AG09319 (cell line): ENCODE measurements at regions not wholly inside any gene's neighbourhood (a gene's known extent, or its start where the extent isn't known, plus 50 kb on each side); places are given as distances from the start of the nearest gene placed in this dataset.

ENCODE experiments used
- DNase-seq: peaks from one replicate; pipeline ENCODE4 v3.0.0-alpha.2; 2010; ENCODE audit warnings: low read depth; ENCODE audit errors: extremely low read depth
- TF ChIP-seq, protein P1 (sequence below): IDR thresholded peaks from 2 replicates; pipeline ENCODE4 v1.5.1; 2011; ENCODE audit warnings: low read depth, mild to moderate bottlenecking, inconsistent platforms, low read length, moderate library complexity

DNA sequence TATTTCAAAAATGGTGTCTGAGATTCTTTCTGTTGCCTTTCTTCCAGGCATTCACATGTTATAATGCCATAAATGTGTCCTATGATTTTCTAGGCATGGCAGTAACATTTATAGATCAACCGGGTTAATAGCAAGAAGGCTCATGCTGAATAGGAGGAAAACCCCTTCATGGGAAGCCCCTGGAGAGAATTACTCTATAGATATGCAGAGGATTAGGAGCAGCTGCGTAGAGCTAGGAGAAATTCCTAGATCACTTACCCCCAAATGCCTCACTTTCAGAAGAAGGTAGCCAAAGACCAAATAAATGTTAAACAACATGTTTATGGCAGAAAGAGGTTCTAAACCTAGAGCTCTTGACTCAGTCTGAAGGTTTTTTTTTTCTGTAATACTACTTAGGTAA lies 153.4 kb upstream of the CTNNA2 start:
- TF ChIP-seq, protein P1, sequence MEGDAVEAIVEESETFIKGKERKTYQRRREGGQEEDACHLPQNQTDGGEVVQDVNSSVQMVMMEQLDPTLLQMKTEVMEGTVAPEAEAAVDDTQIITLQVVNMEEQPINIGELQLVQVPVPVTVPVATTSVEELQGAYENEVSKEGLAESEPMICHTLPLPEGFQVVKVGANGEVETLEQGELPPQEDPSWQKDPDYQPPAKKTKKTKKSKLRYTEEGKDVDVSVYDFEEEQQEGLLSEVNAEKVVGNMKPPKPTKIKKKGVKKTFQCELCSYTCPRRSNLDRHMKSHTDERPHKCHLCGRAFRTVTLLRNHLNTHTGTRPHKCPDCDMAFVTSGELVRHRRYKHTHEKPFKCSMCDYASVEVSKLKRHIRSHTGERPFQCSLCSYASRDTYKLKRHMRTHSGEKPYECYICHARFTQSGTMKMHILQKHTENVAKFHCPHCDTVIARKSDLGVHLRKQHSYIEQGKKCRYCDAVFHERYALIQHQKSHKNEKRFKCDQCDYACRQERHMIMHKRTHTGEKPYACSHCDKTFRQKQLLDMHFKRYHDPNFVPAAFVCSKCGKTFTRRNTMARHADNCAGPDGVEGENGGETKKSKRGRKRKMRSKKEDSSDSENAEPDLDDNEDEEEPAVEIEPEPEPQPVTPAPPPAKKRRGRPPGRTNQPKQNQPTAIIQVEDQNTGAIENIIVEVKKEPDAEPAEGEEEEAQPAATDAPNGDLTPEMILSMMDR = no peak
- DNase-seq = no peak

DNA sequence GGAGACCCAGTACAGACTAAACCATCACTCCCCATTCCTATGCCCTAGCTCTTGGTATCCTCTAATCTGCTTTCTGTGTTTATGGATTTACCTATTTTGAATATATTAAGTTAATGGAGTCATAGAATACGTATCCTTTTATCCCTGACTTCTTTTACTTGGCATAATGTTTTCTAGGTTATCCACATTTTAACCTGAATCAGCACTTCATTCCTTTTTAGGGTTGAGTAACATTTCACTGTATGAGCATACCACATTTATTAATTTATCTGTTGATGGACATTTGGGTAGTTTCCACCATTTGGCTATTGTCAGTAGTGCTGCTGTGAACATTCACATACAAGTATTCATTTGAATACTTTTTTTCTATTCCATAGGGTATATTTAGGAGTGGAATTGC lies 157.3 kb upstream of the CTNNA2 start:
- TF ChIP-seq, protein P1 = no peak

DNA sequence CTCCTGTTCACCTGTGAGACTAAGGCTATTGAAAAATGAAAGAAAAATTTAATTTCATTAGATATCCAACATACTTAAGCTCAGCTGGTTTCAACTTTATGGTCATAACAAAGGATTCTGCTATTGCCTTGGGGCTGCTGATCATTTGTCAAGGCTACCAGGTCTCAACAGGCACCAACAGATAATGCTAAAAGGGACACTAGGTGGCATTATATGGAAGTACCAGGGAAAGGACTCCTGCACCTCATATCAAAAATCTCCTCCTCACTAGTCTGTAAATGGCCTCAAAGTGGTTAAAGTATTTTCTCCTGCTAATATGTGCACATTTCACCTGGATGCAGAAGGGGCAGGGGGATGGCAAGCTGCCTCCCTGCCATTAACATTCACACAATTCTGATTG lies 167.9 kb upstream of the REG3A start:
- TF ChIP-seq, protein P1 = no peak
- DNase-seq = no peak

More for the DNA sequence above, 157.3 kb upstream of the CTNNA2 start:
- no peak for DNase-seq

DNA sequence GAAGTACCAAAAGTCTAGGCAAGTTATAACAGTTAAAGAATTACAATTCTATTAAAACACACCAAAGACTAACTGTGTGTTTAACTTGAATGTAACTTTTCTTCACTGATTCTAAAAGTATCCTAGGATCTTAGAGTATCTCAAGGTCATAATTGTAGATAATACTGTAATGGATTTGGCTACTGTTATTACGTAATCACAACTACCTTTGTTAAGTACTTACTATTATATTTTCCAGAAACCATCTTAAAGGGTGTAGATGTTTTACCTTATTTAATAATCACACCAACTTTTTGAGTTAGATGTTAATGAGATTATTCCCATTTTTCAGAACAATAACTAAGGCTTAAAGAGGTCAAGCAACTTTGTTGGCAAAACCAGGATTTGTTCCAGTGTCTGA lies 161.3 kb upstream of the REG3A start:
- TF ChIP-seq, protein P1 = no peak
- no peak for DNase-seq

DNA sequence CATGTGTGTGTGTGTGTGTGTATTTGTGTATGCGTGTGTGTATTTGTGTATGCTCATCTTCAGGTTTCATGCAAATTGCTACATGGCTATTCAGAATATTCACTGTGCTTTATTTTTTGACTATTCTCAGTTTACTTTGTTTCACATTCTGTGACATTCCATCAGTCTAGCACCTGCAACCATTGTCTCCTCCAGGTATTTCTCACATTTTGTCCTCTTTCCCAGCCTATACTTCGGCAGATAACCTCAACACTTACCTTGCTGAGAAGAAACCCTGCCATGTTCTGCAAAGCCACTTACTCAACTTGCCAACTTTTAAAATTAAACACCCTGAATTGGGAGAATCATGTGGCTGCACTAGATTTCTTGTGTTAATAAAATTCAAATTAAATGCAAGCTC lies 135.4 kb upstream of the REG3A start:
- no peak for DNase-seq
- TF ChIP-seq, protein P1 = no peak

DNA sequence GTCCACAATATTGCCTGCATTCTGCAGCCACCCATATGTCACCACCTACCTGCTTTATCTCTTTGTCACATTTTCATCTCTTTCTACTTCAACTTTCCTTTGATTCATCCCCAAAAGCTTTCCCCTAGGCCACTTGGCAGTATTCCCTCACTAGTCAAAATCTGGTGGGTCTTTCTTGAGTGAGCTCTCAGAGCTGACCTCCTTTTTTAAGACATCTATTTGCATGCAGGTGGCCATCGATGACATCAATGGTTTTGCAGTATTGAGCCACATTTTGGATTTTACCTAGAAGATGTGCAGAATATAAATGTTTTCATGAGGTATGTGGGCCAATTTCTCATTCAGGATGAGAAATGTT lies 133.4 kb upstream of the REG3A start:
- no peak for DNase-seq
- TF ChIP-seq, protein P1 = no peak

DNA sequence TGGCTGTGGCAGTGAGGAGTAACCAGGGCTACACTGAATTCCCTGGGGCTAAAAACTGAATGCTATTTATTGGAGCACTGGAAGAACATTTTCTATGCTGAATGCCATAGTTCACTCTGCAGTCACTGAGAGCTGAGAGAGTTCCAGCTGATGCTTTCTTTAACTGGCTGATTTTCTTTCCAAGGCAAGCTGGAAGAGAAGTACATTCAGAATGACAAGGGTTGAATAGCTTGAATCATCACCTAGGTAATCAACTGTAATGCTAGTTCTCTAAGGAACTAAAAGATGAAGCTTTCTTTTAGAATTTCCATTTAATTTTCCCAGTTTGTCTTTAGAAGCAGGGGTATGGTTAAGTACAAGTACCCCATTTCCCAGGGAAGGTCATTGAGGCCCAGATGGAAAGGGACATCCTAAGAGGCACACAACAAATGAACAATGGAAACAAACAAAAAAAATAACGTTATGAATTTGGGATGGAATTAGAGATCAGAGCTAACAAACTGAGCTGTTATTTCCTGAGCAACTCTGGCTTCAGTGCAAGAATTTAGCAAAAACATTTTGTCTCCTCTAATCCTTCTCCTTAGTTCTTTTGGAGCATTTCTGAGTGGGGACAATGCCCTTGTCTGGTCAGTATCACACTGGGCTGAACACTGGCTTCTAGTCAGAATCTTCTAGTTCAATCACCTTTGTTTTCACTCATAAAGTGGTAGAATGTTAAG lies 132.8 kb upstream of the REG3A start:
- DNase-seq = no peak
- TF ChIP-seq, protein P1 = no peak
